ENCODE measurements at regions not wholly inside any gene's neighbourhood (a gene's known extent, or its start where the extent isn't known, plus 50 kb on each side); places are given as distances from the start of the nearest gene placed in this dataset.

DNA sequence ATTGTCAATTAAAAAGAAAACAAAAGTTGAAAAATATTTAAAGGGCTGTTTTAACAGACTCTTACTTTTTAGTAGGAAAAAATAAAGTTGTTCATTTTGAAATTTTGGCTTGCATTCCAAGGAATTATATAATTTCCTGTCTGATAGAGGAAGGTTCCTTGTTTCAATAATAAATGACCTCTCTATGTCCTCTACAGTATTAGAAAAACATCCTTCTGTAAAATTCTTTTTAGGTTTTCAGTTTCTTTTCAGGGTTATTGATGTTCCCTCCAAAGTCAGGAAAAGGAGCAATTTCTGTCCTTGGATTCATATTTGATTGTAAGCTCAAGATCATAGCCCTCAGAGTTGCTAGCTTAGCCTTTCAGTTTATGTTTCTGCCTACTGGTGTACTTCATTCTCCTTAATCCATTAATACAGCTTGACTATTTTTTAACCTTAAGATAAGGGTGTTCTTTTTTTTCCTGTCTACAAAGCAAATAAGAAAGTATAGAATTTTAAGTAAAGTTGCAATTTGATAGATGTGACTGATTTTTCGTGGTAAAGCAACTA is 125.2 kb upstream of the COL3A1 start:
- TF ChIP-seq, protein P1, sequence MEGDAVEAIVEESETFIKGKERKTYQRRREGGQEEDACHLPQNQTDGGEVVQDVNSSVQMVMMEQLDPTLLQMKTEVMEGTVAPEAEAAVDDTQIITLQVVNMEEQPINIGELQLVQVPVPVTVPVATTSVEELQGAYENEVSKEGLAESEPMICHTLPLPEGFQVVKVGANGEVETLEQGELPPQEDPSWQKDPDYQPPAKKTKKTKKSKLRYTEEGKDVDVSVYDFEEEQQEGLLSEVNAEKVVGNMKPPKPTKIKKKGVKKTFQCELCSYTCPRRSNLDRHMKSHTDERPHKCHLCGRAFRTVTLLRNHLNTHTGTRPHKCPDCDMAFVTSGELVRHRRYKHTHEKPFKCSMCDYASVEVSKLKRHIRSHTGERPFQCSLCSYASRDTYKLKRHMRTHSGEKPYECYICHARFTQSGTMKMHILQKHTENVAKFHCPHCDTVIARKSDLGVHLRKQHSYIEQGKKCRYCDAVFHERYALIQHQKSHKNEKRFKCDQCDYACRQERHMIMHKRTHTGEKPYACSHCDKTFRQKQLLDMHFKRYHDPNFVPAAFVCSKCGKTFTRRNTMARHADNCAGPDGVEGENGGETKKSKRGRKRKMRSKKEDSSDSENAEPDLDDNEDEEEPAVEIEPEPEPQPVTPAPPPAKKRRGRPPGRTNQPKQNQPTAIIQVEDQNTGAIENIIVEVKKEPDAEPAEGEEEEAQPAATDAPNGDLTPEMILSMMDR (conservative IDR thresholded peaks at IDR 0.05; ENCODE audit: low read depth in 2 of 2), result no peak
- TF ChIP-seq JUNB (IDR thresholded peaks at IDR 0.05; ENCODE audit: unreplicated experiment) (no peak), POLR2AphosphoS5 (IDR thresholded peaks at IDR 0.05; ENCODE audit: low read depth) (no peak), EZH2 (IDR thresholded peaks at IDR 0.05; ENCODE audit: low read depth, unreplicated experiment) (no peak), EZH2phosphoT487 (IDR thresholded peaks at IDR 0.05; ENCODE audit: unreplicated experiment) (no peak), CREB1 (CRISPR knock-in tag; IDR thresholded peaks at IDR 0.05; ENCODE audit: low read depth) (no peak), STAT1 (IDR thresholded peaks at IDR 0.05; ENCODE audit: unreplicated experiment) (no peak), NANOG (IDR thresholded peaks at IDR 0.05; ENCODE audit: borderline replicate concordance) (no peak), ZNF331 (CRISPR knock-in tag; IDR thresholded peaks at IDR 0.05; ENCODE audit: low read depth) (no peak)
- TF ChIP-seq, protein P2, sequence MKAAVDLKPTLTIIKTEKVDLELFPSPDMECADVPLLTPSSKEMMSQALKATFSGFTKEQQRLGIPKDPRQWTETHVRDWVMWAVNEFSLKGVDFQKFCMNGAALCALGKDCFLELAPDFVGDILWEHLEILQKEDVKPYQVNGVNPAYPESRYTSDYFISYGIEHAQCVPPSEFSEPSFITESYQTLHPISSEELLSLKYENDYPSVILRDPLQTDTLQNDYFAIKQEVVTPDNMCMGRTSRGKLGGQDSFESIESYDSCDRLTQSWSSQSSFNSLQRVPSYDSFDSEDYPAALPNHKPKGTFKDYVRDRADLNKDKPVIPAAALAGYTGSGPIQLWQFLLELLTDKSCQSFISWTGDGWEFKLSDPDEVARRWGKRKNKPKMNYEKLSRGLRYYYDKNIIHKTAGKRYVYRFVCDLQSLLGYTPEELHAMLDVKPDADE (IDR thresholded peaks at IDR 0.05), result no peak
- TF ChIP-seq, protein P3, sequence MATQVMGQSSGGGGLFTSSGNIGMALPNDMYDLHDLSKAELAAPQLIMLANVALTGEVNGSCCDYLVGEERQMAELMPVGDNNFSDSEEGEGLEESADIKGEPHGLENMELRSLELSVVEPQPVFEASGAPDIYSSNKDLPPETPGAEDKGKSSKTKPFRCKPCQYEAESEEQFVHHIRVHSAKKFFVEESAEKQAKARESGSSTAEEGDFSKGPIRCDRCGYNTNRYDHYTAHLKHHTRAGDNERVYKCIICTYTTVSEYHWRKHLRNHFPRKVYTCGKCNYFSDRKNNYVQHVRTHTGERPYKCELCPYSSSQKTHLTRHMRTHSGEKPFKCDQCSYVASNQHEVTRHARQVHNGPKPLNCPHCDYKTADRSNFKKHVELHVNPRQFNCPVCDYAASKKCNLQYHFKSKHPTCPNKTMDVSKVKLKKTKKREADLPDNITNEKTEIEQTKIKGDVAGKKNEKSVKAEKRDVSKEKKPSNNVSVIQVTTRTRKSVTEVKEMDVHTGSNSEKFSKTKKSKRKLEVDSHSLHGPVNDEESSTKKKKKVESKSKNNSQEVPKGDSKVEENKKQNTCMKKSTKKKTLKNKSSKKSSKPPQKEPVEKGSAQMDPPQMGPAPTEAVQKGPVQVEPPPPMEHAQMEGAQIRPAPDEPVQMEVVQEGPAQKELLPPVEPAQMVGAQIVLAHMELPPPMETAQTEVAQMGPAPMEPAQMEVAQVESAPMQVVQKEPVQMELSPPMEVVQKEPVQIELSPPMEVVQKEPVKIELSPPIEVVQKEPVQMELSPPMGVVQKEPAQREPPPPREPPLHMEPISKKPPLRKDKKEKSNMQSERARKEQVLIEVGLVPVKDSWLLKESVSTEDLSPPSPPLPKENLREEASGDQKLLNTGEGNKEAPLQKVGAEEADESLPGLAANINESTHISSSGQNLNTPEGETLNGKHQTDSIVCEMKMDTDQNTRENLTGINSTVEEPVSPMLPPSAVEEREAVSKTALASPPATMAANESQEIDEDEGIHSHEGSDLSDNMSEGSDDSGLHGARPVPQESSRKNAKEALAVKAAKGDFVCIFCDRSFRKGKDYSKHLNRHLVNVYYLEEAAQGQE (IDR thresholded peaks at IDR 0.05; ENCODE audit: unreplicated experiment), result no peak
- TF ChIP-seq, protein P4, sequence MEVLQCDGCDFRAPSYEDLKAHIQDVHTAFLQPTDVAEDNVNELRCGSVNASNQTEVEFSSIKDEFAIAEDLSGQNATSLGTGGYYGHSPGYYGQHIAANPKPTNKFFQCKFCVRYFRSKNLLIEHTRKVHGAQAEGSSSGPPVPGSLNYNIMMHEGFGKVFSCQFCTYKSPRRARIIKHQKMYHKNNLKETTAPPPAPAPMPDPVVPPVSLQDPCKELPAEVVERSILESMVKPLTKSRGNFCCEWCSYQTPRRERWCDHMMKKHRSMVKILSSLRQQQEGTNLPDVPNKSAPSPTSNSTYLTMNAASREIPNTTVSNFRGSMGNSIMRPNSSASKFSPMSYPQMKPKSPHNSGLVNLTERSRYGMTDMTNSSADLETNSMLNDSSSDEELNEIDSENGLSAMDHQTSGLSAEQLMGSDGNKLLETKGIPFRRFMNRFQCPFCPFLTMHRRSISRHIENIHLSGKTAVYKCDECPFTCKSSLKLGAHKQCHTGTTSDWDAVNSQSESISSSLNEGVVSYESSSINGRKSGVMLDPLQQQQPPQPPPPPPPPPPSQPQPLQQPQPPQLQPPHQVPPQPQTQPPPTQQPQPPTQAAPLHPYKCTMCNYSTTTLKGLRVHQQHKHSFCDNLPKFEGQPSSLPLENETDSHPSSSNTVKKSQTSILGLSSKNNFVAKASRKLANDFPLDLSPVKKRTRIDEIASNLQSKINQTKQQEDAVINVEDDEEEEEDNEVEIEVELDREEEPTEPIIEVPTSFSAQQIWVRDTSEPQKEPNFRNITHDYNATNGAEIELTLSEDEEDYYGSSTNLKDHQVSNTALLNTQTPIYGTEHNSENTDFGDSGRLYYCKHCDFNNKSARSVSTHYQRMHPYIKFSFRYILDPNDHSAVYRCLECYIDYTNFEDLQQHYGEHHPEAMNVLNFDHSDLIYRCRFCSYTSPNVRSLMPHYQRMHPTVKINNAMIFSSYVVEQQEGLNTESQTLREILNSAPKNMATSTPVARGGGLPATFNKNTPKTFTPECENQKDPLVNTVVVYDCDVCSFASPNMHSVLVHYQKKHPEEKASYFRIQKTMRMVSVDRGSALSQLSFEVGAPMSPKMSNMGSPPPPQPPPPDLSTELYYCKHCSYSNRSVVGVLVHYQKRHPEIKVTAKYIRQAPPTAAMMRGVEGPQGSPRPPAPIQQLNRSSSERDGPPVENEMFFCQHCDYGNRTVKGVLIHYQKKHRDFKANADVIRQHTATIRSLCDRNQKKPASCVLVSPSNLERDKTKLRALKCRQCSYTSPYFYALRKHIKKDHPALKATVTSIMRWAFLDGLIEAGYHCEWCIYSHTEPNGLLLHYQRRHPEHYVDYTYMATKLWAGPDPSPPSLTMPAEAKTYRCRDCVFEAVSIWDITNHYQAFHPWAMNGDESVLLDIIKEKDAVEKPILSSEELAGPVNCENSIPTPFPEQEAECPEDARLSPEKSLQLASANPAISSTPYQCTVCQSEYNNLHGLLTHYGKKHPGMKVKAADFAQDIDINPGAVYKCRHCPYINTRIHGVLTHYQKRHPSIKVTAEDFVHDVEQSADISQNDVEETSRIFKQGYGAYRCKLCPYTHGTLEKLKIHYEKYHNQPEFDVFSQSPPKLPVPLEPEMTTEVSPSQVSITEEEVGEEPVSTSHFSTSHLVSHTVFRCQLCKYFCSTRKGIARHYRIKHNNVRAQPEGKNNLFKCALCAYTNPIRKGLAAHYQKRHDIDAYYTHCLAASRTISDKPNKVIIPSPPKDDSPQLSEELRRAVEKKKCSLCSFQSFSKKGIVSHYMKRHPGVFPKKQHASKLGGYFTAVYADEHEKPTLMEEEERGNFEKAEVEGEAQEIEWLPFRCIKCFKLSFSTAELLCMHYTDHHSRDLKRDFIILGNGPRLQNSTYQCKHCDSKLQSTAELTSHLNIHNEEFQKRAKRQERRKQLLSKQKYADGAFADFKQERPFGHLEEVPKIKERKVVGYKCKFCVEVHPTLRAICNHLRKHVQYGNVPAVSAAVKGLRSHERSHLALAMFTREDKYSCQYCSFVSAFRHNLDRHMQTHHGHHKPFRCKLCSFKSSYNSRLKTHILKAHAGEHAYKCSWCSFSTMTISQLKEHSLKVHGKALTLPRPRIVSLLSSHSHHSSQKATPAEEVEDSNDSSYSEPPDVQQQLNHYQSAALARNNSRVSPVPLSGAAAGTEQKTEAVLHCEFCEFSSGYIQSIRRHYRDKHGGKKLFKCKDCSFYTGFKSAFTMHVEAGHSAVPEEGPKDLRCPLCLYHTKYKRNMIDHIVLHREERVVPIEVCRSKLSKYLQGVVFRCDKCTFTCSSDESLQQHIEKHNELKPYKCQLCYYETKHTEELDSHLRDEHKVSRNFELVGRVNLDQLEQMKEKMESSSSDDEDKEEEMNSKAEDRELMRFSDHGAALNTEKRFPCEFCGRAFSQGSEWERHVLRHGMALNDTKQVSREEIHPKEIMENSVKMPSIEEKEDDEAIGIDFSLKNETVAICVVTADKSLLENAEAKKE (CRISPR knock-in tag; IDR thresholded peaks at IDR 0.05), result no peak
